KOPT-K1 (cell line): ENCODE measurements at regions not wholly inside any gene's neighbourhood (a gene's known extent, or its start where the extent isn't known, plus 50 kb on each side); places are given as distances from the start of the nearest gene placed in this dataset.

Source experiments
- H3K27ac ChIP-seq: fragments of 200-600 bp; sonication (generic); 2 replicates; pipeline ENCODE4 v1.5.1; 2016; ENCODE audit warnings: antibody characterized with exemption, mild to moderate bottlenecking, low read depth, low read length; ENCODE audit not compliant: poor library complexity, severe bottlenecking
- H3K36me3 ChIP-seq: fragments of 200-600 bp; sonication (generic); 2 replicates; pipeline ENCODE4 v1.5.1; 2017; ENCODE audit warnings: antibody characterized with exemption, mild to moderate bottlenecking, low read length, moderate library complexity; ENCODE audit not compliant: insufficient read depth
- H3K9me3 ChIP-seq: fragments of 200-600 bp; sonication (generic); 2 replicates; pipeline ENCODE4 v1.5.1; 2017; ENCODE audit warnings: antibody characterized with exemption, low read length, mild to moderate bottlenecking; ENCODE audit not compliant: insufficient read depth, poor library complexity, severe bottlenecking

- H3K36me3 ChIP-seq, result no peaks in the 10 kb centered on the region
- H3K27ac ChIP-seq, result no peak overlapping the region
- H3K9me3 ChIP-seq, result no peaks in the 10 kb centered on the region
Observed at GRCh38 chr1:98500324-98500723, 161.2 kb upstream of the SNX7 start.

- no peaks in the 10 kb centered on the region for H3K36me3 ChIP-seq
- no peak overlapping the region for H3K27ac ChIP-seq
- H3K9me3 ChIP-seq, result no peaks in the 10 kb centered on the region
Observed at GRCh38 chr1:98498651-98499050, 162.9 kb upstream of the SNX7 start.

DNA sequence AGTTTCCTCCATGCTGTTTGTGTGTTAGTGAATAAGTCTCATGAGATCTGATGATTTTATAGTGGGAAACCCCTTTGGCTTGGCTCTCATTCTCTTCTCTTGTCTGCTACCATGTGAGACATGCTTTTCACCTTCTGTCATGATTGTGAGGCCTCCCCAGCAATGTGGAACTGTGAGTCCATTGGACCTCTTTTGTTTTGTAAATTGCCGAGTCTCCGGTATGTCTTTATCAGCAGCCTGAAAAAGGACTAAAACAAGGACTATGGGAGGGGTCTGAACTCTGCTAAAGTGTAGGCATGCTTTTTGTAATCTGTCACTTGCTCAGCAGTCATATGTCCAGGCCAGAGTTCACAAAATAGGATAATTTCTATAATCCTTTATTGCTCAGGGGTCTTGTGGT, 164.0 kb upstream of the SNX7 start:
- no peaks in the 10 kb centered on the region for H3K36me3 ChIP-seq
- no peak overlapping the region for H3K27ac ChIP-seq

GRCh38 chr1:98496256-98496995, 165.1 kb upstream of the SNX7 start:
- Histone ChIP-seq H3K9me3 (no peaks in the 10 kb centered on the region), H3K36me3 (no peaks in the 10 kb centered on the region), H3K27ac (no peak overlapping the region)

More for the DNA sequence above, 164.0 kb upstream of the SNX7 start:
- H3K9me3 ChIP-seq, result no peaks in the 10 kb centered on the region

GRCh38 chr1:98493469-98493868, 168.1 kb upstream of the SNX7 start:
- no peak overlapping the region for H3K27ac ChIP-seq
- no peaks in the 10 kb centered on the region for H3K9me3 ChIP-seq

GRCh38 chr1:98490099-98490498, 171.4 kb upstream of the SNX7 start:
- H3K9me3 ChIP-seq, result no peaks in the 10 kb centered on the region
- no peak overlapping the region for H3K27ac ChIP-seq
- no peaks in the 10 kb centered on the region for H3K36me3 ChIP-seq

More at GRCh38 chr1:98493469-98493868, 168.1 kb upstream of the SNX7 start:
- H3K36me3 ChIP-seq, result no peaks in the 10 kb centered on the region

- Histone ChIP-seq H3K27ac (no peak overlapping the region), H3K36me3 (no peaks in the 10 kb centered on the region), H3K9me3 (no peaks in the 10 kb centered on the region)
Observed at GRCh38 chr1:98487620-98488019, 173.9 kb upstream of the SNX7 start.

GRCh38 chr1:98482611-98483010, 178.9 kb upstream of the SNX7 start:
- no peak overlapping the region for H3K27ac ChIP-seq
- H3K9me3 ChIP-seq, result no peaks in the 10 kb centered on the region
- no peaks in the 10 kb centered on the region for H3K36me3 ChIP-seq

DNA sequence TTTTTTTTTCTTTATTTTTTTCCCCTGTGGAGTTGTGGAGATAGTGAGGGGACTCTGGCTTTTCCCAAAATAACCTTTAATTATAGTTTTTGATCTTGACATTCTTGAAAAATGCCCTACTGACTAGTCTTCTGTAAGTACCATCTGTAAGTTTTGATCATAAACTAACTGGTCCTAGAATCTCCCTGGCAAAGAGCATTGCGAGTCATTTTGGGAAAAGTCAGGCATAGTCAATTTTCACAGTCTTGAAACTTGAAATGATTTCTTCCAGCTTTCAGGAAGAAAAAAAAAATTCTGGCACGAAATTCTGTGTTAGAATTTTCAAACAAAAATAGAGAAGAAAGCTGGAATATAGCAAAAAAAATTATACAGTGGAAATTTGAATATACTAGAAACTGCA, 181.2 kb upstream of the SNX7 start:
- no peaks in the 10 kb centered on the region for H3K36me3 ChIP-seq
- H3K27ac ChIP-seq, result no peak overlapping the region
- H3K9me3 ChIP-seq, result no peaks in the 10 kb centered on the region

- no peaks in the 10 kb centered on the region for H3K36me3 ChIP-seq
- H3K9me3 ChIP-seq, result no peaks in the 10 kb centered on the region
- no peak overlapping the region for H3K27ac ChIP-seq
Observed at GRCh38 chr1:98478121-98478520, 183.4 kb upstream of the SNX7 start.

DNA sequence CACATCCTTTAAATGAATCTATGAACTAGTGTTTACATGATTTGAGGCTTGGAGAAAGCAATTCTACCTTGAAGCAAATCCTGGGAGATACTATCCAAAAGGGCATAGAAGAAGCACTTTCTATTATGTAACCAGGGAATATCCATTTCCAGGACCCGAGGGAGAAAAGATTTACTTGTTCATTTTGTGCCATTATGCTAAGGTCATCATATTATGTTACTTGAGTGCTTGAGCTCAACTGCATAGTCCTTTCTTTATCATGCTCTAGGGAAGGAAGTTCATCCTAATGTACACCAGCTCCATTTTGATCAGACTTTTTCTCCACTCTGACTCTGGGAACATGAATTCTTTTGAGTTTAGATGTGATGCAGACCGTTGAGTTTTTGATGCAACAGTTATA, 188.6 kb upstream of the SNX7 start:
- H3K27ac ChIP-seq, result no peak overlapping the region
- H3K36me3 ChIP-seq, result no peaks in the 10 kb centered on the region
- no peaks in the 10 kb centered on the region for H3K9me3 ChIP-seq

DNA sequence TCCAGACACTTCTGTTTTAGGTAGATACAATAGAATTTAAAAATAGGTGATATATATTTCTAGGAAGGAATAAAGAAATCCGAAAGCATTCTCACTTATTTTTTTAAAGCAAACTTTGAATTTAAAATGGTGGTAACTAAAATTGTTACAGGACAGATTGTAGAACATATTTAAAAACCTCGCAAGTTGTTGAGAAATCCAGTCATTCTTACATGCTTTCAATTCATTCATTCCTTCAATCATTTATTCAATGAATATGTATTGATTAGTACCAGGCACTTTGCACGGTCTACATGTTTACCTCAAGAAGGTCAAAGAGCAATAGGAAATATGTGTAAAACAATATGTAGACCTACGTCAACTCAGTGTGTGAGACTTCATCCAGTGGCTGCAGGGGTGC, 189.9 kb upstream of the SNX7 start:
- H3K9me3 ChIP-seq, result no peaks in the 10 kb centered on the region
- H3K36me3 ChIP-seq, result no peaks in the 10 kb centered on the region
- no peak overlapping the region for H3K27ac ChIP-seq

DNA sequence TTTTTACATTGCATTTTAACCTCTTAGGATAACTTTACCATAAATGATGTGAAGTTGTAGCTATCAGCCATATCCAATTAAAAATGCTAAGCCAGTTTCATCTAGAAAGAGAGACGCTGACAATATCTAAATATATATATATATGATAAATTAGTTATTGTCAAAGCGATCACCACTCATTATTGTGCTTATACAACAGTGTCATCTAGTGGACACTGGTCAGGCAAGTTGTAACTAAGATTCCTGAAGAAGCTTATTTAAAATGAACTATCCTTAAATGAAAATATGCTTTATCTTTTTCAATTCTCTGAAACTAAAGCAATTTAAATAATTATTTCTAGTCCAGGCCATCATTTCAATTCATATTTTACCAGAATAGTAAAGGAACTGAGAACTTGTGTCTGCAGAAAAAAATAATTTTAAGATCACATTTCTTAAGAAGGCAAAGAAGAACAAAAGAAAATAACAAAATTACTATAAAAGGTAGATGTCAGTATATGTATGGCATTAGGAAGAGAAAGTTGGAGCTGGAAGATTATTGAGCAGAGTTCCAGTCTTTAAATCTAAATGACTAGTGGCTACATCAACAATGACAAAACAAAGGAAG, 193.3 kb upstream of the SNX7 start:
- no peaks in the 10 kb centered on the region for H3K36me3 ChIP-seq
- H3K9me3 ChIP-seq, result no peaks in the 10 kb centered on the region
- no peak overlapping the region for H3K27ac ChIP-seq

GRCh38 chr1:98467586-98467985, 193.9 kb upstream of the SNX7 start:
- no peak overlapping the region for H3K27ac ChIP-seq
- H3K9me3 ChIP-seq, result no peaks in the 10 kb centered on the region
- no peaks in the 10 kb centered on the region for H3K36me3 ChIP-seq

- Histone ChIP-seq H3K27ac (no peak overlapping the region), H3K9me3 (no peaks in the 10 kb centered on the region), H3K36me3 (no peaks in the 10 kb centered on the region)
Observed at GRCh38 chr1:98467122-98467521, 194.4 kb upstream of the SNX7 start.

DNA sequence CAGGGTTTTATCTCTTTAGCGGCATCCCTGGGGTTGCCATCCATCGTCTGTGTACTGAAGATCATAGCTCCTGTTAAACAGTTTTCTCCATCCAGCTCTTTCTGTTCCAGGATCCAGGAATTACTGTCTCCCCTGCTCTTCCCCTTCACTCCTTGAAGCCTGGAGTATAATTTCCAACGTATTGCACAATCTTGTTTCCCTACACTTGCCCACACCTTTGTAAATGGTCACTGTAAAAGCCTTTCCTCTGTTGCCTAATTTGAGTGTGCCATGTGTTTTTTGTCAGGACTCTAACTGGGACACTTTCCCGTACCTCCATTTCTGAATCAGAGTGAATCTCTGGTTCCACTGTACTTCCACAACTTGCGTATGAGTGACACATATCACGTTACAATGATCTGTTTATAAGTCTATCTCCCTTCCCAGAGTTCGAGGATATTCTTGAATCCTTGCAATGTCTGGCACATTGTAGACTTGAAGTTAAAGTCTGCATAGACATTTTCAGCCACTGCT, 199.6 kb upstream of the SNX7 start:
- H3K9me3 ChIP-seq, result no peaks in the 10 kb centered on the region
- H3K27ac ChIP-seq, result no peak overlapping the region
- H3K36me3 ChIP-seq, result no peaks in the 10 kb centered on the region
